GM12878 (cell line): ENCODE measurements at regions not wholly inside any gene's neighbourhood (a gene's known extent, or its start where the extent isn't known, plus 50 kb on each side); places are given as distances from the start of the nearest gene placed in this dataset.

Experiments used
- ATAC-seq: fragments of 200-7000 bp; cut with Tn5 transposase; 3 replicates; pipeline ENCODE4 v1.9.1; 2020; ENCODE audit warnings: mild to moderate bottlenecking, moderate library complexity
- BruUV-seq: library from RNA; stranded (reverse); fragments of 400-500 nt; replicated peaks from 2 replicates; lab custom pipeline; 2021; lab: Mats Ljungman, UMichigan
- CTCF ChIA-PET: fragments of 300-600 bp; sonication (Branson Sonifier 250); formaldehyde crosslinking; extraction: SDS; loops from one replicate; lab custom pipeline; 2021; ENCODE audit warnings: inconsistent platforms; lab: Yijun Ruan, JAX
- POLR2A ChIA-PET: fragments of 350-600 bp; formaldehyde crosslinking; extraction: SDS; loops from one replicate; lab custom pipeline; 2021; ENCODE audit warnings: inconsistent platforms; lab: Charles Lee
- RAD21 ChIA-PET: fragments of 300-600 bp; sonication (Branson Sonifier 250); formaldehyde crosslinking; loops from one replicate; lab custom pipeline; 2023; ENCODE audit warnings: antibody characterized with exemption; ENCODE audit not compliant: unreplicated experiment; lab: Charles Lee
- SMC1A ChIA-PET: fragments of 300-600 bp; sonication (Branson Sonifier 250); formaldehyde crosslinking; loops from one replicate; lab custom pipeline; 2023; ENCODE audit not compliant: unreplicated experiment, uncharacterized antibody; lab: Charles Lee
- DNase-seq: peaks from one replicate; pipeline ENCODE4 v3.0.0-alpha.2; 2011; ENCODE audit warnings: low read depth, low spot score
- FAIRE-seq: peaks from 3 replicates; lab custom pipeline; 2011; peaks lifted over from hg19 to GRCh38; lab: Jason Lieb, UNC
- H2AFZ ChIP-seq: 2 replicates; pipeline ENCODE4 v1.6.0; 2011; ENCODE audit warnings: low read depth, low read length, control low read depth; ENCODE audit not compliant: control insufficient read depth
- H3K27ac ChIP-seq: 2 replicates; pipeline ENCODE4 v1.5.1; 2011; ENCODE audit warnings: control low read depth; ENCODE audit not compliant: control insufficient read depth, insufficient read depth
- H3K27me3 ChIP-seq, 2 experiments: replicated peaks in 1 of 2; 2 replicates each; pipeline versions ENCODE4 v1.6.0 to v1.6.1; 2011; ENCODE audit warnings: low read length in 1 of 2; ENCODE audit not compliant: control insufficient read depth in 2 of 2, insufficient read depth in 2 of 2
- H3K36me3 ChIP-seq, 2 experiments: 2 replicates each; pipeline ENCODE4 v1.5.1; 2011; ENCODE audit warnings: low read length in 1 of 2; ENCODE audit not compliant: control insufficient read depth in 2 of 2, insufficient read depth in 2 of 2
- H3K4me1 ChIP-seq: 2 replicates; pipeline ENCODE4 v1.6.1; 2011; ENCODE audit warnings: mild to moderate bottlenecking, low read length, moderate library complexity, mixed read lengths; ENCODE audit not compliant: control insufficient read depth, insufficient read depth
- H3K4me2 ChIP-seq: 2 replicates; pipeline ENCODE4 v1.6.0; 2011; ENCODE audit warnings: control low read depth; ENCODE audit not compliant: control insufficient read depth, insufficient read depth
- H3K4me3 ChIP-seq: fragments of 200-600 bp; sonication (generic); 2 replicates; pipeline ENCODE4 v1.5.1; 2016
- H3K79me2 ChIP-seq: 2 replicates; pipeline ENCODE4 v1.6.0; 2011; ENCODE audit warnings: low read length; ENCODE audit not compliant: control insufficient read depth, insufficient read depth
- H3K9ac ChIP-seq: 2 replicates; pipeline ENCODE4 v1.8.0; 2011; ENCODE audit warnings: low read length, control low read depth, mixed read lengths; ENCODE audit not compliant: control insufficient read depth, insufficient read depth
- H3K9me3 ChIP-seq: replicated peaks from 3 replicates; pipeline ENCODE4 v1.5.1; 2011; ENCODE audit warnings: mild to moderate bottlenecking, low read length; ENCODE audit not compliant: control insufficient read depth, insufficient read depth
- H4K20me1 ChIP-seq: 2 replicates; pipeline ENCODE4 v1.6.0; 2011; ENCODE audit not compliant: control insufficient read depth, insufficient read depth
- CBX5 ChIP-seq: sonication (generic); IDR thresholded peaks from 2 replicates; pipeline ENCODE4 v1.6.1; 2016; ENCODE audit warnings: low read depth, moderate library complexity, mild to moderate bottlenecking, inconsistent platforms
- EP300 ChIP-seq, 2 experiments: fragments of 150-350 bp in 1 of 2; IDR thresholded peaks; 2 replicates each; pipeline ENCODE4 v1.6.1; 2011 to 2012; ENCODE audit warnings: low read depth in 2 of 2, low read length in 2 of 2, borderline replicate concordance in 1 of 2, improper control_type of control experiment in 1 of 2, inconsistent platforms in 1 of 2; ENCODE audit not compliant: control insufficient read depth in 1 of 2
- IRF5 ChIP-seq: fragments of 450-650 bp; IDR thresholded peaks from 2 replicates; pipeline ENCODE4 v1.6.1; 2017; ENCODE audit warnings: borderline replicate concordance
- MEF2B ChIP-seq: fragments of 450-650 bp; IDR thresholded peaks from 2 replicates; pipeline ENCODE4 v1.6.1; 2018; ENCODE audit warnings: mild to moderate bottlenecking, moderate library complexity; ENCODE audit not compliant: partially characterized antibody, poor library complexity, severe bottlenecking
- RB1 ChIP-seq: fragments of 450-650 bp; formaldehyde crosslinking; IDR thresholded peaks from 2 replicates; pipeline ENCODE4 v1.6.1; 2017; ENCODE audit warnings: mild to moderate bottlenecking, borderline replicate concordance
- RFX5 ChIP-seq: IDR thresholded peaks from 2 replicates; pipeline ENCODE4 v1.6.1; 2011; ENCODE audit warnings: low read depth, low read length, improper control_type of control experiment
- SMAD1 ChIP-seq: fragments of 450-650 bp; IDR thresholded peaks from 2 replicates; pipeline ENCODE4 v1.6.1; 2018; ENCODE audit warnings: mild to moderate bottlenecking, low read depth; ENCODE audit not compliant: partially characterized antibody
- SREBF2 ChIP-seq: IDR thresholded peaks from 2 replicates; pipeline ENCODE4 v1.6.1; 2012; ENCODE audit warnings: mild to moderate bottlenecking, low read length
- TBL1XR1 ChIP-seq: IDR thresholded peaks from 2 replicates; pipeline ENCODE4 v1.6.1; 2012; ENCODE audit warnings: low read depth, low read length, improper control_type of control experiment
- WRNIP1 ChIP-seq: IDR thresholded peaks from 2 replicates; pipeline ENCODE4 v1.6.1; 2011; ENCODE audit warnings: low read depth, low read length, improper control_type of control experiment, borderline replicate concordance
- ZBED1 ChIP-seq: IDR thresholded peaks from 2 replicates; pipeline ENCODE4 v1.6.1; 2016; ENCODE audit warnings: borderline replicate concordance
- ZBTB33 ChIP-seq: fragments of 450-650 bp; IDR thresholded peaks from 2 replicates; pipeline ENCODE4 v1.6.1; 2017; ENCODE audit warnings: mild to moderate bottlenecking
- ZNF592 ChIP-seq: fragments of 450-650 bp; IDR thresholded peaks from 2 replicates; pipeline ENCODE4 v1.6.1; 2017; ENCODE audit warnings: mild to moderate bottlenecking, moderate library complexity
- WGBS: methylation state at CpG from one replicate; pipeline ENCODE4 v1.1.6; 2016; ENCODE audit warnings: low lambda C conversion rate; ENCODE audit not compliant: insufficient replicate concordance, insufficient coverage; ENCODE audit errors: missing lambda C conversion rate; 5-methylcytosine and 5-hydroxymethylcytosine counted together
- in situ Hi-C: fragments of 300-500 bp; cut with MboI; formaldehyde crosslinking; loops from 9 replicates; pipeline ENCODE4 v1.14.3; 2018; ENCODE audit warnings: mixed read lengths
- intact Hi-C: fragments of 100-400 bp; cut with micrococcal nuclease; formaldehyde crosslinking; loops from one replicate; pipeline ENCODE4 v1.14.2; 2022; ENCODE audit not compliant: unreplicated experiment

DNA sequence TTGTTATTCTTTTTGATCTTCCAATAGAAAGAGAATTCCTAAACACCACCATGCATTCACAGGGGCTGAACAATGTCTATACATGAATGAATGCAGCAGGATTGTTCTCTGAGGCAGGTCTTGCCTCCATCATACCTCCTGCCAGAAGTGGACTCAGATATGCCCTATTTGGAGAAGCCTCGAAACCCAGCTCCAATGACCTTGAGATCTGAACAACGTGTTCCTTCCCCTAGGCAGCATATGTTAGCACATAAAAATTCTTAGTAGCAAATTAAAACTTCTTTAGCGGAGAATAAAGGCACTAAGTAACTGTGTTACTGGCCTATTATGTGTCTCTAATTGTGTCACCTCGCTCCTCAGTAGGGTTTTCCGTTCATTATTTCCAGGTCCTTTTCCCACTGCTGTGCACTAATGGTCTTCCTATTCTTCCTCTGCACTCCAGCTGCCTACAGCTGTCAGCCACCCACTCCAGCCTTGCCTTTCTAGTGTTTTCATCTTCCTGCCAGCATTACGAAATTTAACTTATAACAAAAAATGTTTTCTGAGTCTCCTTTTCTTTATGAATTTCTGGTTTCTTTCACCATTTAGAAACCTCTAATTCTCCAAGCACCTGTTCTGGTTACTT is 62.6 kb upstream of the IGF1 start:
- no peak overlapping the region for H2AFZ ChIP-seq
- H3K36me3 ChIP-seq = no peaks in the 10 kb centered on the region
- FAIRE-seq (no peak), ATAC-seq (no peak), DNase-seq (no peak)
- H3K27me3 ChIP-seq = no peaks in the 10 kb centered on the region
- H3K27ac ChIP-seq = no peak overlapping the region
- intact Hi-C loops (loop anchor here (1.0 kb wide), 1 partner anchor 373 kb away; no protein-coding TSS in a partner anchor), in situ Hi-C loops (no loop called here)
- peaks cover 6% of the 10 kb centered on the region for H3K4me1 ChIP-seq
- CTCF ChIA-PET = interaction anchor here (0.5 to 4.8 kb wide), 19 partner anchors 10 to 625 kb away, joined by 3 to 57 read pairs (median 6); partner anchors contain the start of gene PMCH
- no peak overlapping the region for H3K4me3 ChIP-seq
- no peak overlapping the region for H3K4me2 ChIP-seq
- H3K9ac ChIP-seq = no peak overlapping the region
- H3K79me2 ChIP-seq = no peaks in the 10 kb centered on the region
- RAD21 ChIA-PET = interaction anchor here (0.7 to 4.4 kb wide), 20 partner anchors 30 to 604 kb away, joined by 3 to 32 read pairs (median 6); partner anchors contain the start of gene IGF1
- WGBS = 49% methylated on average over 6 of the region's 6 CpGs
- SMC1A ChIA-PET = interaction anchor here (0.8 to 4.7 kb wide), 22 partner anchors 21 to 623 kb away, joined by 3 to 31 read pairs (median 5); no protein-coding TSS in a partner anchor
- POLR2A ChIA-PET = interaction anchor here (0.8 kb wide), 1 partner anchor 284 kb away, joined by 4 read pairs; no protein-coding TSS in a partner anchor
- H4K20me1 ChIP-seq = no peaks in the 10 kb centered on the region
- H3K9me3 ChIP-seq = no peaks in the 10 kb centered on the region
- TF ChIP-seq CBX5 (no peak), TBL1XR1 (no peak), ZBTB33 (no peak), EP300 (IDR thresholded peaks at IDR 0.05; ENCODE audit: borderline replicate concordance in 1 of 2, control insufficient read depth in 1 of 2, low read depth in 2 of 2, low read length in 2 of 2) (no peak), SREBF2 (no peak), WRNIP1 (no peak), ZBED1 (no peak), ZNF592 (no peak), SMAD1 (no peak), RB1 (no peak), IRF5 (no peak), RFX5 (no peak), MEF2B (no peak)
- TF ChIP-seq, all 136 proteins: peak for 0
- BruUV-seq = no TSS peak
